ENCODE measurements at regions not wholly inside any gene's neighbourhood (a gene's known extent, or its start where the extent isn't known, plus 50 kb on each side); places are given as distances from the start of the nearest gene placed in this dataset.

DNA sequence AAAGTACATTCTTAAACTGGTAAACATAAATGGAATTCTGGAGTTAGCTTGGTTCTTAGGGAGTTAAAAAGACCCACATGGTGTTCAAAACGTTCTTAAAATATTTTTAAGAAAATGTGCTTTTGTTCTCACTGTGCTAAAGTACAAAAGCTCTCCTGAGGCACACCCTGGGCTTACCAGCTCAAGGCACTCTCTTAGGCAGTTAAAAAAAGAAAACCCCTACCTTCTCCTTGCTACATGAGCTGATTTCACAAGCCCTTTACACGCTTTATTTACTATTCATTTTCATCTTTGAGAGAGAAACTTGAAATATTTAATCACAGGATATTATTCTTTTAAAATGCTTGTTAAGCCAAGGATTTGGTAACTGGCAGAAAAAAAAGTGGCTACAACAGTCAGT lies 723.3 kb upstream of the GRAMD2B start:
- ChIA-PET CTCF (interaction anchor here (1.4 kb wide), 1 partner anchor 10 kb away, joined by 3 read pairs; no protein-coding TSS in a partner anchor), POLR2A (no interaction called here)
- no peak overlapping the region for H3K4me3 ChIP-seq (replicated peaks in 1 of 3; ENCODE audit: insufficient read depth in 1 of 3, low read depth in 1 of 3, low read length in 3 of 3)
- DNase-seq (ENCODE audit: low read depth, low spot score) (no peak), FAIRE-seq (no peak)
- peak overlapping the region; percentile 11 for H2AFZ ChIP-seq (ENCODE audit: low read depth, low read length)
- no peaks in the 10 kb centered on the region for H3K27me3 ChIP-seq (ENCODE audit: control insufficient read depth in 2 of 2, insufficient read depth in 2 of 2, low read length in 2 of 2)
- no peak overlapping the region for H3K9ac ChIP-seq (replicated peaks; ENCODE audit: extremely low read depth, insufficient read depth, low read length)
- TF ChIP-seq POLR2AphosphoS5 (IDR thresholded peaks at IDR 0.05; ENCODE audit: insufficient read depth, low read depth, low read length) (no peak), POLR2A (IDR thresholded peaks at IDR 0.05; ENCODE audit: low read depth, low read length) (no peak)
- TF ChIP-seq, protein P1, sequence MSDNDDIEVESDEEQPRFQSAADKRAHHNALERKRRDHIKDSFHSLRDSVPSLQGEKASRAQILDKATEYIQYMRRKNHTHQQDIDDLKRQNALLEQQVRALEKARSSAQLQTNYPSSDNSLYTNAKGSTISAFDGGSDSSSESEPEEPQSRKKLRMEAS (IDR thresholded peaks at IDR 0.05; ENCODE audit: insufficient read depth, insufficient read length): no peak
- H3K27ac ChIP-seq (ENCODE audit: insufficient read depth, low read depth, low read length): no peak overlapping the region
- H4K20me1 ChIP-seq (replicated peaks; ENCODE audit: control insufficient read depth, extremely low read depth, insufficient read depth, low read length): no peaks in the 10 kb centered on the region
- H3K36me3 ChIP-seq (ENCODE audit: control insufficient read depth in 2 of 2, extremely low read depth in 1 of 2, insufficient read depth in 2 of 2, low read length in 2 of 2): no peaks in the 10 kb centered on the region
- no peak overlapping the region for H3K4me2 ChIP-seq (ENCODE audit: insufficient read depth, low read length)
- intact Hi-C loops (cut with micrococcal nuclease): no loop called here
- dilution Hi-C loops (cut with MboI; ENCODE audit: extremely low pct_ligation_motif_present, low sequenced_read_pairs): no loop called here
- no peaks in the 10 kb centered on the region for H3K79me2 ChIP-seq (ENCODE audit: control insufficient read depth, insufficient read depth, low read length)
- H3K9me3 ChIP-seq (replicated peaks; ENCODE audit: control insufficient read depth, insufficient read depth, low read length): no peaks in the 10 kb centered on the region
- BruUV-seq (replicated peaks): no TSS peak
- no peaks in the 10 kb centered on the region for H3K9me1 ChIP-seq (replicated peaks; ENCODE audit: control insufficient read depth, extremely low read depth, insufficient read depth, low read length)
- H3K4me1 ChIP-seq (ENCODE audit: control insufficient read depth, extremely low read depth, insufficient read depth, low read length): no peaks in the 10 kb centered on the region

DNA sequence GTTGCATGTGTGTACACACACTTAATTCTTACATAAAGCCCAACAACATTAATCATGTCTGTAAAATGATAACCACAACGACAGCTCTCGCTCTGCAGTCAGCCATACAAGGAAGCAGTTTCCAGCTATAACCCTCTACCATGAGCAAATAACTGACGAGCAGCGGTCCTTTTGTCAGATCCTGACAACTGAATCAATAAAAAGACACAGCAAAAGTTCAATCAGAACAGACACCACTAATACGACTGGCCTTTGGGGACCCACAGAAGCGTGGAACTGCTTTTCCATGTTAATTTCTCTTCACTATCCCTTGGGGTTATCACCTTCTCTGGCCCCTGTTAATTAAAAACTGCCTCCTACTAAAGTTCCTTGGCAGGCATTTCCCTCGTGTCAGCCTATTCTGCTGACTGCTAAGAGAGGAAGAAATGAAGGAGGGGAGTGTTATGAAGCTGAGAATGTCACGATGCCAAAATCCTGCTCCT lies 722.8 kb upstream of the GRAMD2B start:
- FAIRE-seq (no peak), DNase-seq (ENCODE audit: low read depth, low spot score) (peak; percentile 28)
- H3K36me3 ChIP-seq (ENCODE audit: control insufficient read depth in 2 of 2, extremely low read depth in 1 of 2, insufficient read depth in 2 of 2, low read length in 2 of 2): no peaks in the 10 kb centered on the region
- dilution Hi-C loops (cut with MboI; ENCODE audit: extremely low pct_ligation_motif_present, low sequenced_read_pairs): no loop called here
- H3K9me3 ChIP-seq (replicated peaks; ENCODE audit: control insufficient read depth, insufficient read depth, low read length): no peaks in the 10 kb centered on the region
- no TSS peak for BruUV-seq (replicated peaks)
- ChIA-PET CTCF (interaction anchor here (0.6 to 1.4 kb wide), 3 partner anchors 9 to 96 kb away, joined by 3 read pairs; no protein-coding TSS in a partner anchor), POLR2A (no interaction called here)
- H3K4me1 ChIP-seq (ENCODE audit: control insufficient read depth, extremely low read depth, insufficient read depth, low read length): no peaks in the 10 kb centered on the region
- intact Hi-C loops (cut with micrococcal nuclease): no loop called here
- no peak overlapping the region for H3K9ac ChIP-seq (replicated peaks; ENCODE audit: extremely low read depth, insufficient read depth, low read length)
- no peaks in the 10 kb centered on the region for H3K79me2 ChIP-seq (ENCODE audit: control insufficient read depth, insufficient read depth, low read length)
- H3K27ac ChIP-seq (ENCODE audit: insufficient read depth, low read depth, low read length): peak overlapping the region; percentile 12
- peak overlapping the region; percentile 91 for H2AFZ ChIP-seq (ENCODE audit: low read depth, low read length)
- TF ChIP-seq JUN (IDR thresholded peaks at IDR 0.05; ENCODE audit: borderline replicate concordance, insufficient read depth, insufficient read length, low read depth): no peak
- no peak for TF ChIP-seq GATA2 (IDR thresholded peaks at IDR 0.05; ENCODE audit: insufficient read depth, insufficient read length, low read depth, low read length)
- no peak for TF ChIP-seq POLR2A (IDR thresholded peaks at IDR 0.05; ENCODE audit: low read depth, low read length)
- no peak for TF ChIP-seq EZH2 (IDR thresholded peaks at IDR 0.05; ENCODE audit: borderline replicate concordance, low read depth, low read length, severe bottlenecking)
- TF ChIP-seq, protein P2, sequence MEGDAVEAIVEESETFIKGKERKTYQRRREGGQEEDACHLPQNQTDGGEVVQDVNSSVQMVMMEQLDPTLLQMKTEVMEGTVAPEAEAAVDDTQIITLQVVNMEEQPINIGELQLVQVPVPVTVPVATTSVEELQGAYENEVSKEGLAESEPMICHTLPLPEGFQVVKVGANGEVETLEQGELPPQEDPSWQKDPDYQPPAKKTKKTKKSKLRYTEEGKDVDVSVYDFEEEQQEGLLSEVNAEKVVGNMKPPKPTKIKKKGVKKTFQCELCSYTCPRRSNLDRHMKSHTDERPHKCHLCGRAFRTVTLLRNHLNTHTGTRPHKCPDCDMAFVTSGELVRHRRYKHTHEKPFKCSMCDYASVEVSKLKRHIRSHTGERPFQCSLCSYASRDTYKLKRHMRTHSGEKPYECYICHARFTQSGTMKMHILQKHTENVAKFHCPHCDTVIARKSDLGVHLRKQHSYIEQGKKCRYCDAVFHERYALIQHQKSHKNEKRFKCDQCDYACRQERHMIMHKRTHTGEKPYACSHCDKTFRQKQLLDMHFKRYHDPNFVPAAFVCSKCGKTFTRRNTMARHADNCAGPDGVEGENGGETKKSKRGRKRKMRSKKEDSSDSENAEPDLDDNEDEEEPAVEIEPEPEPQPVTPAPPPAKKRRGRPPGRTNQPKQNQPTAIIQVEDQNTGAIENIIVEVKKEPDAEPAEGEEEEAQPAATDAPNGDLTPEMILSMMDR (IDR thresholded peaks at IDR 0.05; ENCODE audit: extremely low read depth in 1 of 2, insufficient read depth in 1 of 2, low read depth in 1 of 2, low read length in 2 of 2): no peak
- no peak for TF ChIP-seq MYC (IDR thresholded peaks at IDR 0.05; ENCODE audit: low read depth, low read length)
- TF ChIP-seq, protein P1 (IDR thresholded peaks at IDR 0.05; ENCODE audit: insufficient read depth, insufficient read length): no peak
- no peak for TF ChIP-seq FOS (IDR thresholded peaks at IDR 0.05; ENCODE audit: borderline replicate concordance, insufficient read depth, low read length)
- TF ChIP-seq POLR2AphosphoS5 (IDR thresholded peaks at IDR 0.05; ENCODE audit: insufficient read depth, low read depth, low read length): no peak
- H3K4me3 ChIP-seq (replicated peaks in 1 of 3; ENCODE audit: insufficient read depth in 1 of 3, low read depth in 1 of 3, low read length in 3 of 3): no peak overlapping the region
- H3K9me1 ChIP-seq (replicated peaks; ENCODE audit: control insufficient read depth, extremely low read depth, insufficient read depth, low read length): no peaks in the 10 kb centered on the region
- H4K20me1 ChIP-seq (replicated peaks; ENCODE audit: control insufficient read depth, extremely low read depth, insufficient read depth, low read length): no peaks in the 10 kb centered on the region
- peak overlapping the region; percentile 44 for H3K4me2 ChIP-seq (ENCODE audit: insufficient read depth, low read length)
- H3K27me3 ChIP-seq (ENCODE audit: control insufficient read depth in 2 of 2, insufficient read depth in 2 of 2, low read length in 2 of 2): no peaks in the 10 kb centered on the region

Measured in endothelial cell of umbilical vein (primary cell).